ENCODE measurements at regions not wholly inside any gene's neighbourhood (a gene's known extent, or its start where the extent isn't known, plus 50 kb on each side); places are given as distances from the start of the nearest gene placed in this dataset.

GRCh38 chr1:177784936-177785335, 184.9 kb downstream of the SEC16B start:
- no peak for FAIRE-seq

DNA sequence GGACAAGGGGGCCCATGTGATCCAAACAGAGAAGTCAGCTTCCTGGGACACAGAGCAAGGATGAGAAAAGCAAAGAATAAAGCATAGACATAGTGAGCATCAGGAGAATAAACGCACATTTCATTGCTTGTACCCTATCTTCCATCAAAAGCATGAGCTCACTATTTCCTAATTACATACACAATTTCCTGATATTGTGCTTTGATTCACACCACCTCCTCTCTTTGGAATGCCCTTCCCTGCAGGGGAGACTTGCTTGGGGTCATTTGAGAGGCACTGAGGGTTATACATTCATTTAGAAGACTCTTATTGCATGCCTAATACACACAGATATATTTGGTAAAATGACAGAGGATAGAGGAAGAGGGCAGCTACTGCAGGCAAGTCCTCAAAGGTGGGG, 185.4 kb downstream of the SEC16B start:
- no peak for FAIRE-seq

DNA sequence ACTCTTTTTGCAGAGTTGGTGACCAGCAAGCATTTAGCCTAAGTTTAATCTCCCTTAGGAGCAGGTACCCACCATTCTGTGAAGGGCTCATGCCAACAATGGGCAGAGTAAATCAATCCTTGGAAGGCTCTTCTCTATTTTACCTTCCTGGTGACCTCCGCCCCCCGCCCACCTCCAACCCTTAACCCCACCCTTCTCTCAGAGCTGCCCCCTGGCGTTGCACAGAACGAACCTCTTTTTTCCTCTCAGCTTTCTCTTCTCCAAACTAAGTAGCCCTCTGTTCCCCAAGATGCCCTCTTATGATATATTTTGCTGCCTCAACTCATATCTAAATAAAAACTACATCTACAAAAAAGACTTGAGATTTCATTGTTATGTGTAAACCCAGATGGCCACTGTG, 186.8 kb downstream of the SEC16B start:
- FAIRE-seq: no peak

DNA sequence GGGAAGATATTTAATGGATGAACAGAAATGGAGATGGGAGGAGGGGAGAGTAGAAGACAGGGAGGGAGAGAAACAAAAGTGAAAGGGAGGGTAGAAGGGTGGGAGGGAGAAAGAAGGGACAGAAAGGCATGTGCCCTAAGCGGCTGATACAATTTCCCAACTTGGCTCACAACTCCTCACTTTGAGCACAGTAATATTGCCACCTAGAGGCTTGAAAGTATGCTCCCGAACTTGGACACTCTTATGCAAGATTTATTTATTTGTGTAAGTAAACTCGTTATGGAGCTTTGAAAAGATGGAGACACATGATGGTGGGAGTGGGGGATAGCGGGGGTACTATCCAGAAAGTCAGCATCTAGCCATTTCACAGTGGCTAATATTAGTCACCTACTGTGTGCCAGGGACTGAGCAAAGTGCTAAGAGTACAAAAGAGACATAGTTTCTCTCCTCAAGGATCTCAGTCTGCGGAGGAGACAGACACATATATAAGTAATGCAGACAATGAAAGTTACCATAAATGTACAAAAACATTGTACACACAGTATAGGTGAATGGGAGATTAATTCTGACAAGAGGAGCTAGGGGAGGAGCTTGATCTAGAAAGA, 189.7 kb downstream of the SEC16B start:
- FAIRE-seq: no peak

- no peak for FAIRE-seq
Measured at GRCh38 chr1:177779166-177779965, 190.5 kb downstream of the SEC16B start.

DNA sequence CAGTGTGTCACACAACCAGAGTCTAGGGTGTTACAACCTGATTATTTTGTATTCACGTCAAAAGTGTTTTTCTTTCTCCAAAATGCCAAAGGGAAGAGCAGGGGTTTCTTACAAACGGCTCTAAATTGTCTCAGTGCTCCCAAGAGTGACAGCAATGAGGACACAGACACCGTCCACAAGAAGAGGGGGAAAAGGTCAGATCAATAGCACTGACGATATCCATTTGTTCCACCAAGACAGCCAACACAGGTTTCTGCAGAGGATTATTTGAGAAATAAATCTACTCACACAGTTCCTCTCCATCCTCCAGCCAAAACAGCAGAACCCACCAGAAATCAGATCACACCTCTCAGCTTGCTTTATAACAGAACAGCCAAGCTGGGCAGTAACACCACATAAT, 193.9 kb downstream of the SEC16B start:
- no peak for FAIRE-seq

DNA sequence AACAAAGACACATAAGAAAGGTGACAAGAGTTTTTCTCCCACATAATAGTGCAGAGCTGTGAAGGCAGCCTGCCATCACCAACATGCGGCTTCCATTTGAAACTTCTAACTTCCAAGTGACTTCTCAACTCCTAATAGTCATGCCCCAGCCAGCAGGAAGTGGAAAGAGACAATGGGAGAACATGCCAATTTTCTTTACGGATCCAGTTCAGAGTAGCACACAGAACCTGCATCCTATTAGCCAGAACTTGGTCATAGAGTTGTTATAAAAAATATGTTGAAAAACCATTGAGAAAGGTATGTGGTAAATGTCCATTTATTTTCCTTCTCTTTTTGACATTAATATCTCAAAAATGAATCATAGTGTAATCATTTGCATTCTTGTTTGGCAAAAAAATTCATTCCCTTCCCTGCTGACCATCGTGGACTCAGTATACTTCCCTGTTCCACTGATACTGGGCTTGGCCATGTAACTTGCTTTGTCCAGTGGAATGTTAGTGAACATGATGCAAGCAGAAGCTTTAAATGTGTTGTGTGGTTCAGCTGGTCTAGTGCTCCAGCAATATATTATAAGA, 197.4 kb downstream of the SEC16B start:
- no peak for FAIRE-seq

- FAIRE-seq: no peak
Measured at GRCh38 chr1:177771688-177772087, 198.2 kb downstream of the SEC16B start.

DNA sequence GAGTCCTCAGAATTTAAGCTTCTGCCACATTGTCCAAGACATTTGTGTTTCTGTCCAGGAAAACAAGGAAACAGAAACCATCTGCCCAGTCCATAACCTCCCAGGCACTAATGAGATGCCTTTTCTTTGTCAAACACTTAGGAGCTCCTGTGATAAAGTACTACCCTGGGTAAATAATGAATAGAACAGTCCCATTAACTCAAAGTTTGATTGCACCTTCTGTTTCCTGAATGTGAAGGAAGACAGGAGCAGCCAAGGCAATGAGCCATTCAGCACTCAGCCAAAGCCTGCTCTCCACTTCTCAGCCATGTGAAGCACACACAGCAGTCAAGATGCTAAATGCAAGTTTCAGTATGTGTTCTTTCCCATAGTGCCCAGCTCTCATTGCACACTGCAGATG, 199.8 kb downstream of the SEC16B start:
- no peak for FAIRE-seq

GRCh38 chr1:177755851-177756560, 213.9 kb downstream of the SEC16B start:
- FAIRE-seq: no peak

DNA sequence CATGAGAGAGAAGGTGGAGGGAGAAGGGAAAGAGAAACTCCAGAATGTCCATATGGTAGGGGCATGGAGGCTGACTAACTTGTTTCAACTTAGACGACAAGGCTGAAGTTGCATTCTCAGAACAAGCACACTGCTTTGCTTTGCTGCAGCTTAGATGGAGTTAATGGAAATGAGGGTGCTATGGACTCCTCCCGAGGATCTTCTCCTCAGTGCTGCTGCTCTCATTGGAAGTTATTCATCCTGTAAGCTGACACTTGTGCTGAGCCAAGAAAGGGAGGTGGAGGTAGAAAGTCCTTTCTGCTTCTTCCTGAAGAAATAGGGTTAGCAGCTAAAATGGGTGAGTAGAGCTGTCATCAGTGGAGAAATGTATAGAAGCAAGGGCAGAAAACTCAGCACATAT, 215.3 kb downstream of the SEC16B start:
- no peak for FAIRE-seq

DNA sequence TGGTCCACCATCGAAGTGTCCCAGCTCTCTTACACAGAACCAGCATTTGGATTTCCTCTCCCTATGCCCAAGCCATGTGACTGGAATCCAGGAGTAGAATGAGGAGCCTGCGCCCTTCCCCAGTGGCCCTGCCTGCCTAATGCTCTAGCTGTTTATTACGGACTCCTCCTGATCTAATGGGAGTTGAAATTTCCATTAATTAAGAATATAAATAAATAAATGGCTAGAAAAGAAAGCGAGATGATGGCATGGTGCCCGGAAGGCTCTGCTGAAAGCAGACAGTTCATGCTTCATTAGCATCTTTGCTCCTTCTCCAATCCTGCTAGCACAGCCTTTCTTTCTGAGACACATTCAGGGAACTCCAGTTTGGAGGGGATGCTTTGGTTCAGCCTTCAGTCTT, 216.2 kb downstream of the SEC16B start:
- no peak for FAIRE-seq

- no peak for FAIRE-seq
Measured at GRCh38 chr1:177748080-177748801, 221.6 kb downstream of the SEC16B start.

DNA sequence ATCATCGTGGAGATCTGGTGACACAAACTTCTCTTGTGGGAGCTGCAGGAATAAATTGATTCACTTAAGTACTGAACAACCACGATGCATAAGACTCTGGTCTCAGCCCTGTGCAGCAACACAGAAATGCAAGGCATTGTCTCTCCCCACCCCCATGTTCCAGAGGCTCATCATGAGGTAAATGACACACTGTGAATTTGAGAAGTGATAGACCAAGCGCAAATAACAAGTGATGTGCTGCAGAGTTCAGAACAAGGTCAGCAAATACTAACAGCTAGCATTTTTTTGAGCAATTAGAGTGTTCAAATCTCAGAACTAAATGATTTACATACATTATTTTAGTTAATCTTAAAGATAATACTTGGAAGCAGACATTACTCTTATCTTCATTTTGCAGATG, 223.7 kb downstream of the SEC16B start:
- no peak for FAIRE-seq

DNA sequence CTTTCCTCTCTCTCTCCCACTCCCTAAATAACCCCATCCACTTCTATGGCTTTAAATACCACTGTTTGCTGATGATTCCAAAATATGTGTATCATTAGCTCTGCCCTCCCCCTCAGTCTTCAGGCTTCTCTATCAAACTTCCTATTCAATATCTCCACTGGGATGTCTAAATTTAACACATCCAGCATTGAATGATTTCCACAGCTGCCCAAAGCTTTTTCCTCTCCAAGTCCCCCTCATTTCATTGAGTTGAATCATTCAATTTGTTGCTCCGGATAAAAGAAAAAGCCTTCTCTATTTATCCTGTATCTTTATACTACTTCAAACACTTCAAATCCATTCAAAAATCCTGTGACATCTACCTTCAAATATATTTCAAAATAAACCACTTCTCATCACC, 225.0 kb downstream of the SEC16B start:
- FAIRE-seq: no peak

DNA sequence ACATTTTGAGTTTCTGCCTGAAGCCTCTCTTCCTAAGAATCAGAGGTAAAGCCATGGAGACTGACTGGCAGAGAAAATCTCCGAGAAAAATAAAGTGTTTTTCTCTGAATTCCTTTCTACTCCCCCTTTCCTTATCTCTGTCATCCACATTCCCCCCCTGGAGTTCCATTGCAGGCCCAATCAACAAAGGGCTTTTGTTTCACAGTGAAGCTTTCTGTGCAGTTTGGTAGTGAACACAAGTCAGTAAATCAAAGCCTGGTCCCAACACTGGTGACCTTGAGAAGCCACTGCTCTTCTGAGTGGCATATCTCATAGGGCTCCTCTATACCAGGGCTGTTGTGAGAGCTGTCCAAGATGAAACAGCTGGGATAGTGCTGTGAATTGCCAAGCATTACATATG, 228.4 kb downstream of the SEC16B start:
- no peak for FAIRE-seq

DNA sequence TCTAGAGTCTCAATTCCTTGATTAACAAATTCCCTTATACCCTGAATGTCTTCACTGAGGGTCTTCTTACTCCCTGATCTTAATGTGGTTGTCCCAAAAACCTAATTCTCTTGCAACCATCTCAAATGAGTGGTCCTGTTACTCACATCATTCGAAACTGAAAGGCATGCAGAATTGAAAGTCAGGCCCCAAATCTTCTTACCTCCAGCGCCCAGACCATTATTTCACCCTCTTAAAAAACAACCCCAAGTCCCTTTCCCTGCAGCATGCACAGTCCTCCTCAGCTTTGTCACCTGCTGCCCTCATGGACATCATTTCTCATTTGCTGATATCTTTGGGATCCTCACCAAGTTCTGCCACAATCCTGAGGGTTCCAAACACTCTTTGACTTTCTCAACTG, 230.1 kb downstream of the SEC16B start:
- no peak for FAIRE-seq

DNA sequence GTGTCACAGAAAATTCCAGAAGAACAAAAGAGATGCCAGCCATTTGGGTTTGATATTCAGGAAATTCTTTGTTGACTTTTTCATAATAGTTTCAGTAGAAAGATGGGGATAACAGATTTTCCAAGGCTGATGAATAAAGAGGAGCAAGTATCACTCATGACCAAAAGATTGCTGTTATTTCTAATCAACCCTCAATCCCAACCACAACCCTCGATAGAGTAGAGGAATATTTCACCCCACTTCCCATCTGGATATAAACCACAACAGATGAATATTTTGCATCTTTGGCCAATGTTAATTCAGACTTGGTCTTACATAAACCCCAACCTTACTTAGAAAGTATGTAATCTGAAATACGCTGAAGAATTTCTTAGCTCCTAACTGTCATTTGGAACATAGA, 232.4 kb downstream of the SEC16B start:
- no peak for FAIRE-seq

GRCh38 chr1:177732178-177732577, 237.7 kb downstream of the SEC16B start:
- FAIRE-seq: no peak

DNA sequence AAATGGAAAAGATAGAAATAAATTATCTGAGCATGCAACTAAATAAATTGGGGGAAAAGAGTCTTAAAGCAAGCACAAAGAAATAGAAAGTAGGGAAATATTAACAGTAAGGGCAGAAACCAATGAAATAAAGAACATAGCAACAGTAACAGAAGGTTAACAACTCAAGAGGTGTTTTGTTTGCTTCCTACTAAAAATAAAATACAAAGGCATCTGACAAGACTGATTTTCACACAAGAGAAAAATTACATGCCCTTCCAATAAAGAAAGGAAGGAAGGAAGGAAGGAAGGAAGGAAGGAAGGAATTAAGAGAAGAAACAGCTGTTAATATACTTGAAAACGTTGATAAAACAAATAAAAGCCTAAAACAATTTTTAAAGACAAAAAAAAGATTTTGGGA, 240.2 kb downstream of the SEC16B start:
- FAIRE-seq: no peak

DNA sequence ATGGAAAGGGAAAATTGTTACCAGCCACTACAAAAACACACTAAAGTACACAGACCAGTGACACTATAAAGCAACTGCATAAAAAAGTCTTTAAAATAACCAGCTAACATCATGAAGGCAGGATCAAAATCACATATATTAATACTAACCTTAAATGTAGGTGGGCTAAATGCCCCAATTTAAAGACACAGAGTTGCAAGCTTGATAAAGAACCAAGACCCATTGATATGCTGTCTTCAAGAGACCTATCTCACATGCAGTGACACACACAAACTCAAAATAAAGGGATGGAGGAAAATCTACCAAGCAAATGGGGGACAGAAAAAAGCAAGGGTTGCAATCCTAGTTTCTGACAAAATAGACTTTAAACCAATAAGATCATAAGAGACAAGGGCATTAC, 246.3 kb downstream of the SEC16B start:
- FAIRE-seq: no peak

DNA sequence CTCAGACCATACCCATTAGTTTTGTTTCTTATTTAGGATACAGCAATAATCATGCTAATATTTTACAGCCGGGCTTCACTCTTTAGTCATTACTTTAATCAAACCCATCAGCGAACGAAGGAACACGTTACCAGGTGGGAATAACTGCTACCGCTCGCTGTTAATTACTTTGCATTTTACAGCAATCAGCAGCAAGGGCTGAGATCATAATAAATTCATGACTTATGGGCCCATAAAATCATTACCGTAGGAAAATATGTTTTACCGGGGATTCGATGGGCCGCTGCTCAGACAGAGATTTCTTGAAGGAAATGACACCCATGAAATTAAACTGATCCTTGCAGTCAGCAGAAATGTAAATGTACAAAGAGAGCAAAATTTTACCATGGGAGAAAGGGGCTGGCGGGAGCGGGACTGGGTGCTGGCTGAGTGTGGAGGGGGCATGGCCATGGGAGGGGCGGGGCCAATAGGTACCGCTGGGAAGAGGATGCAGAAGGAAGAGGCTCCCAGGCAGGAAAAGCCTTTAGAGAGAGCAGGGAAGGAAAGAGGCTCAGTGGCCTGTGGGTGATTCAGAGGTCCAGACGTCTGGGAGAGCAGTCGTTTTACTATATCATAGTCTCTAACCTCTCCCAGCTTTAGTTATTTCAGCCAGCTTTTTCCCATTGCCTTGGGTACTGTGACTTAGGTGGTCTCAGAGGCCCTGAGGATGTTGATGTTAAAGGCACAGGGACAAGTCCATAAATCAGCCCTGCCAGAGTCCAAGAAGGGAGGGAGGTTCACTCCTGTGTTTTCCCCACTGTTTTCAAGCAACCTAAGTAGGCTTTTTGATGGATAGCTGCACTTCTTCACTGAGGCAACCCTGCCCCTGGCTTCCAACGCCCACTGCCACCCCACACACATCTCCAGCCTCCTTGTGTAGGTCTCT, 258.9 kb downstream of the SEC16B start:
- no peak for FAIRE-seq
